ENCODE measurements at regions not wholly inside any gene's neighbourhood (a gene's known extent, or its start where the extent isn't known, plus 50 kb on each side); places are given as distances from the start of the nearest gene placed in this dataset.

- Mint-ChIP-seq H3K9me3 (peaks cover 85% of the 10 kb centered on the region in 2 experiments), H3K4me3 (no peak overlapping the region), H3K36me3 (ENCODE audit: insufficient read depth in 1 of 3, low read depth in 3 of 3) (peaks cover 0 to 19% (median 18%) of the 10 kb centered on the region in 3 experiments; a peak in 6 of 7 replicates), H3K27me3 (ENCODE audit: low read depth) (peaks cover 3% of the 10 kb centered on the region), H3K27ac (no peak overlapping the region), H3K4me1 (no peaks in the 10 kb centered on the region)
- no peak overlapping the region for H2AFZ ChIP-seq (ENCODE audit: low read length)
- no peak overlapping the region for H3K9ac ChIP-seq (ENCODE audit: extremely low read depth, insufficient read length, low read length)
- H4K5ac ChIP-seq (ENCODE audit: insufficient read length, low read depth, low read length) = no peak overlapping the region
- no peak overlapping the region for H2BK15ac ChIP-seq (ENCODE audit: low read depth, low read length)
- no peak overlapping the region for H4K91ac ChIP-seq (ENCODE audit: insufficient read length, low read depth, low read length)
- no peak overlapping the region for H3K14ac ChIP-seq (ENCODE audit: insufficient read depth, low read length)
- H2BK20ac ChIP-seq (ENCODE audit: low read depth, low read length, poor library complexity, severe bottlenecking) = no peak overlapping the region
- H2BK5ac ChIP-seq (ENCODE audit: insufficient read length, low read length) = no peak overlapping the region
- no peaks in the 10 kb centered on the region for H3K79me2 ChIP-seq (ENCODE audit: insufficient read depth, low read length)
- no peak overlapping the region for H3K56ac ChIP-seq (ENCODE audit: insufficient read length, low read depth, low read length)
- no CpG with 5 or more reads among the region's 29 CpGs for WGBS (ENCODE audit: extremely low coverage, insufficient read length, low lambda C conversion rate)
- no peaks in the 10 kb centered on the region for H3K4me1 ChIP-seq (ENCODE audit: insufficient read depth, low read length)
- no peak overlapping the region for H3T11ph ChIP-seq (ENCODE audit: low read length)
- H4K20me1 ChIP-seq (ENCODE audit: control insufficient read depth, insufficient read depth, insufficient read length) = no peaks in the 10 kb centered on the region
- H3K4me2 ChIP-seq (ENCODE audit: insufficient read depth, insufficient read length, low read length) = no peak overlapping the region
- no peak overlapping the region for H3K23ac ChIP-seq (ENCODE audit: insufficient read length, low read depth, low read length)
- H3K23me2 ChIP-seq (ENCODE audit: insufficient read length, low read depth, low read length, poor library complexity, severe bottlenecking) = no peaks in the 10 kb centered on the region
- no peak overlapping the region for H3K18ac ChIP-seq (ENCODE audit: insufficient read length, low read depth, low read length)
- H3K4ac ChIP-seq (ENCODE audit: low read depth, low read length) = no peak overlapping the region
- H2BK12ac ChIP-seq (ENCODE audit: insufficient read length, low read depth, low read length) = no peak overlapping the region
- DNase-seq = no peak
- H3K79me1 ChIP-seq (ENCODE audit: insufficient read depth, low read depth, low read length, poor library complexity, severe bottlenecking) = no peaks in the 10 kb centered on the region
- no peak overlapping the region for H3K27ac ChIP-seq (ENCODE audit: insufficient read length, low read depth, low read length)
- H3K9me3 ChIP-seq (ENCODE audit: control insufficient read depth, low read depth, low read length) = peaks cover 70% of the 10 kb centered on the region
- no peaks in the 10 kb centered on the region for H3K27me3 ChIP-seq (ENCODE audit: insufficient read depth, low read length)
- no peak for TF ChIP-seq CTCF (conservative IDR thresholded peaks at IDR 0.05)
- H4K8ac ChIP-seq (replicated peaks; ENCODE audit: insufficient read length, low read depth, low read length) = no peak overlapping the region
- H2AK5ac ChIP-seq (ENCODE audit: insufficient read length, low read length) = no peak overlapping the region
- H2BK120ac ChIP-seq (ENCODE audit: low read depth, low read length, poor library complexity, severe bottlenecking) = no peak overlapping the region
Observed at GRCh38 chr16:35195173-35195863, 1735.9 kb downstream of the TP53TG3F start.

Data from H9 (cell line).